HG02981 (cell line): ENCODE measurements at regions not wholly inside any gene's neighbourhood (a gene's known extent, or its start where the extent isn't known, plus 50 kb on each side); places are given as distances from the start of the nearest gene placed in this dataset.

Experiments used
- ATAC-seq: cut with Tn5 transposase; IDR thresholded peaks from one replicate; pipeline ENCODE4 v1.9.1; 2021; ENCODE audit warnings: mild to moderate bottlenecking, moderate library complexity; ENCODE audit not compliant: unreplicated experiment

- no peak for ATAC-seq
Observed at GRCh38 chr5:82349652-82350051, 71.5 kb upstream of the RPS23 start.

DNA sequence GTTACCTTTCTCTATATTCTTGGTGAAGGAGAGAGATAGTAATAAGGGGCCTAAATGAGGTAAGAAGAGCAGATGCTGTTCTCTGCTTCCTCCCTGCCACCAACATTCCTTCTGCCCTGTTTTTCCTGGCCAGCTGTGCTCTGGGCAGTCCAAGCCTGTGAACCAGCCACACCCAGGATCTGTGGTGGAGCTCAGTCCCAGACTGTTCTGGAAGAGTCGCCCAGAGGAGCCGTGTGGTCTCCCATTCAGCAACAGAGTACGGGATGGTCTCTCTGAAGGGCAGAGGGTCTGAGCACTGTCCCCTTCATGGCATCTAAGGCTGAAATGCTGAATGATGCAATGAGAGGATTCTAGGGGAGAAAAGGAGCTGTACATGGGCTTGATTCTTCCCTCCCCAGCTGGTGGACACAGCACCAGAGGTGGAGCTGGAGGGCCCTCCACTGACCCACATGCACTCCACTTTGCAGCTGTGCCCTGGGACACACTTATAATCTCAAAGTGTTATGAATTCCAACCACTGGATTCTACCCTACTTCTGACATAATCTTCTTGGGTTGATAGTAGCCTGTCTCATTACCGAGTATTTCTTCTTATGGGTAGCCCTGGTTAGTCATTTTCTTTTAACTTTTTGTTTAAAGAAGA lies 70.8 kb upstream of the RPS23 start:
- ATAC-seq: no peak

DNA sequence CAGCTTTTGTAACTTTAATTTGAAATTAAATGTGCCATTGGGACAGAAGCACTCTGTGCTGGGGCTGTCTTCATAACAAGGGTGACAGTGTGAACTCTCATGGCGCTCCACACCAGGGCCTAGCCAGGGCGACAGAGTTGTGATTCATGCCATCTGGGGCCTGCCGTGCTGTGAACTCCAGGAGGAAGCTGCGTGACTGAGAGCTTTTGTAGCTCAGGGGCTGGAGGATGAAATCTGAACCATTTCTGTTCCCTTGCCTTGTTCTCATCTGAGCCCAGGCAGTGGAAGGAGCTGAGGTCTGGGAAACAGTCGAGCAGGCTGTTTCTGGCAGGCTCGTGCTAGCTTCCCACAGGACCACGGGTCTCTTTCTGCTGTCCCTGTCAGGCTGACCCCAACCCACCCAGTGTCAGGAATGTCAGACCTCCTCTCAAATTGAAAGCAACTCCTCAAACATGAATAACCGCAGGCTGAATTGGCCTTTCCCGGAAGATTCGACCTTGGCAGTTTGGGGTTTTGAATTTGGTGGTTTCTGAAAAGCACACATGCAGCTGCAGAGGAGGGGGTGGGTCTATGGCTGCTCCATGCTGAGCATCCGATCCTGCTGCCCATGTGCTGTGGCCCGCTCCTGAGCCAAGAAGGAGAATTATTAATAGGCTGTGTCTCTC lies 69.2 kb upstream of the RPS23 start:
- ATAC-seq: no peak

DNA sequence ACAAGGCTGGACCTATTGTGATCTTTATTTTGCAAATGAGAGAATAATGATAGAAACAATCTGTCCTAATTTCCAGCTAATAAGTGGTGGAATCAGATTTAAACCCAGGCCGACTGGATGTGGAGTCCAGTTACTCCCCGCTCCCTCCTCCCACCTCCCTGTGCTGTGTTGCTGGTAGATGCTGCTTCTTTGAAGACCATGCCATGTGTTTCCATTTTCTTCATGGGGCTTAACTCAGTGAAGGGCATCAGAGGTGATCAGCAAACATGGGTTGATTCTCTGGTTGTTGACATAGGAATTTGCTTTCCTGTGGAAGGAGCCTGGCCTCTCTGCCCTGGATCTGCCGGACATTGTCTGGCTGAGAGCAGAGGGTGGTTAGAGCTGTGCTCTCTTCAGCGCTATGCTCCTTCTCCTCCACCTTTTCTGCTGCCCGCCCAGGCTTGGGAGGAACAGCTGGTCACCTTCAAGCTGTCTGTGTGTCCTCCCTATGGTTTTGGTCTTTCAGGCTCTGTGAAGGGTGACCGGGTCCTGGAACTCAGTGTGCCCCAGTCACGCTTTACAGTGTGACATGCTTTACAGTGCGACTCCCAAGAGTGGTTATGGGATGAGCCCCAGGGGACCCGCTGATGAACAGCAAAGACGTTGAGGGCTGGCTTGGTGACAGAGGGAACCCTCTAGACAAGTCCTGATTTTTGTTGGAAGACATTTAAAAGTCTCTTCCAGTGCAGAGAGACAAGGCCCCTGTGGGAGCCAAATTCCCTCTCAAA lies 68.4 kb upstream of the RPS23 start:
- ATAC-seq: no peak

DNA sequence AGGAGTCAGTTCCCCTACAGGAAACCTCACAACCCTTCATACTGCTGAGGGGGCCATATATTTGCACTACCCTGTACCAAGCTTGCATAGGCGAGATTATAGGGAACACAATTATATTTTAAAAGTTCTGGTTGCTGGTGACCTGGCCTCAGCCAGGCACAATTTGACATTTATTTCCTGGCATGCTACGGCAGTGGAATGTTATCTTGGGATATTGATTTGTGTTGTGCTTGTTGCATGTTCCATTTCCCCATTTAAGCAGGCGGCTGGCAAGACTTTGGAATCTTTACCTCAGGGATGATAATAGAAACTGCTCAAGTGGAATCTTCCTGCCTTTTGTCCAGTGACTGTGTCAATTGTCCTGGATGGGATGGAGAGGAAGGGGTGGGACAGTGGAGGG lies 67.0 kb upstream of the RPS23 start:
- ATAC-seq: no peak

- ATAC-seq: no peak
Observed at GRCh38 chr5:82341325-82341724, 63.2 kb upstream of the RPS23 start.

- no peak for ATAC-seq
Observed at GRCh38 chr5:82340799-82341198, 62.6 kb upstream of the RPS23 start.

- no peak for ATAC-seq
Observed at GRCh38 chr5:82339792-82340191, 61.6 kb upstream of the RPS23 start.

DNA sequence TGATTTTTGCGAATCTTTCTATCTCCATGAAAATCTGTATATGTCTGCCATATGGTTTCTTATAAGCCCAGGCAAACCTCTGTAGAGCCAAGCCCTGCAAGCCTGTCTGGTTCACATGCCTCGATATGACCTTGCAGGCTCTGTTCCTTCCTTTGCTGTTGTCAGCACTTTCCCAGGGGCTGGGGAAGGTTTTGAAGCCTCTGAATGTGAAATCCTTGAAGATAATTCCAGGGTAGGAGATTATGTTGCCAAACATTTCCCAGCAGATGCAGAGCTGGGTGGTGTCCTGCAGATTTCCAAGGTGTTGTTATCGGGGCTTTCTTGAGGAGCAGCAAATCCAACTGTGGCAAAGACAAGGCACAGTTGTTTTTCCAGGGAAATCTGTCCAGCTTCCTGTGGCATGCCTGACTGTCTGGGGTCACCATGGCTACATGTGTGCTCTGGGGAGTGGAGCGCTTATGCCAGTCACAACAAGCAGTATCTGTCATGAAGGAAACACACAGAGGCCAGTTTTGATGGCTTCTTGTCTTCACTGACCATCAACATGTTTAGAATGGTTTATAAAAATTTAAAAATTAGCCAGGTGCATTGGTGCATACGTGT lies 60.7 kb upstream of the RPS23 start:
- no peak for ATAC-seq

- no peak for ATAC-seq
Observed at GRCh38 chr5:82336959-82337351, 58.8 kb upstream of the RPS23 start.

DNA sequence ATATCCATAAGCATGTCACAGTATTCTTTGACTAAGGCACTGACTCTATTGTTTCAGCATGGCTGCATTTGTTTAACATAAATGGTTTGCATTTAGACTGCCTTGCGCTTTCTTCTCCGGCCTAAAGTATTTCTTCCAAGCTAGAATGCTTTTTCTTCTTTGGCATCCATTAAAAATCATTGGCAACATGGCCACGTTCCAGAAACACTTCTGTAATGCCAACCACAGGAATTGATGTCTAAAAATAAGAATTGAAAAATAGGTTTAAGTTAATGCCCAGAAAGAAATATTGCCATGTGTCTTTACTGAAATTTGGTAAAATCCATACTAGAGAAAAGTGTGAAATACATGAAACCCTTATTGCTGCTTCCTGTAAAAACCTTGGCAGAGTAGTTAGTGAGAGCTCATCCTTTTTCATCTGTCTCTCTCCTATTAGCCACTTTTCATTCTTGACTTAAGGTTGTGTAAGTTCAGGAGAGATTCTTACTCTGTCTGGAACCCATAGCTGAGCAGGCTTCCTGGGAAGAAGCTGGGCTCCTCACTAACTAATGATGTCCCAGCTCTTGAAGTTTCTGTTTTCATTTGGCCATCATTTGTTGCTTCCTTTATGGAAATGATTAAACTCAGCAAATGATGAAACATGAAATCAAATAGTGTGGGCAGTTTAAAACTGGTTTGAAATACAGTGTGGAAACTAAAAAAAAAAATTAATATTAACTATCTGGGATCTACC lies 58.2 kb upstream of the RPS23 start:
- no peak for ATAC-seq

- no peak for ATAC-seq
Observed at GRCh38 chr5:82335806-82336205, 57.7 kb upstream of the RPS23 start.

GRCh38 chr5:82334856-82335255 lies 56.7 kb upstream of the RPS23 start:
- ATAC-seq: no peak

DNA sequence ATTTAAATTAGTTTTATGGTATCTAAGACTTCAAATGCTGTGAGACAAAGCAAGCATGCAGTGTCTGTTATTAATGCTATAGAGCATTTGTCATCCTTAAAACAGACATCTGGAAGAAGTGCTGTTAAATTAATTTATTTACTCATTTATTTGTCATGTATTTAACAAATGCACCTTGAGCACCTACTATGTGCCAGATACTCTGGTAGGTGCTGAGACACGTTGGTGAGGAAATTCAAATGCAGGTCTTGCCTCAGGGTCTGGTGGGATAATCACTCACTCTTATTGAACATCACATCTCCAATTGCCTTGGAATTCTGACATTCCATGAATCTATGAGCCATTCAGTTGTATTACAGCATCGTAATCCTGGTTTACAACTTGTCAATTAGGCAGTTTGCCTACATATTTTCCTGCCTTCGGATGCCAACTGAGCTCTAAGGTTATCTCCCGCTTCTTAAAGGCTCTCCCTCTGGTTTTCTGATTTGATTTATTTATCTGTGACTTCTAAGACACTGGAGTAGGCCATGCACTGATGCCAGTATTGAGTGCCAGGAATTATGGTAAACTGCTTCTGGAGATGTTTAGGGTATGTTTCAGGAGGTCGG lies 56.0 kb upstream of the RPS23 start:
- ATAC-seq: no peak

DNA sequence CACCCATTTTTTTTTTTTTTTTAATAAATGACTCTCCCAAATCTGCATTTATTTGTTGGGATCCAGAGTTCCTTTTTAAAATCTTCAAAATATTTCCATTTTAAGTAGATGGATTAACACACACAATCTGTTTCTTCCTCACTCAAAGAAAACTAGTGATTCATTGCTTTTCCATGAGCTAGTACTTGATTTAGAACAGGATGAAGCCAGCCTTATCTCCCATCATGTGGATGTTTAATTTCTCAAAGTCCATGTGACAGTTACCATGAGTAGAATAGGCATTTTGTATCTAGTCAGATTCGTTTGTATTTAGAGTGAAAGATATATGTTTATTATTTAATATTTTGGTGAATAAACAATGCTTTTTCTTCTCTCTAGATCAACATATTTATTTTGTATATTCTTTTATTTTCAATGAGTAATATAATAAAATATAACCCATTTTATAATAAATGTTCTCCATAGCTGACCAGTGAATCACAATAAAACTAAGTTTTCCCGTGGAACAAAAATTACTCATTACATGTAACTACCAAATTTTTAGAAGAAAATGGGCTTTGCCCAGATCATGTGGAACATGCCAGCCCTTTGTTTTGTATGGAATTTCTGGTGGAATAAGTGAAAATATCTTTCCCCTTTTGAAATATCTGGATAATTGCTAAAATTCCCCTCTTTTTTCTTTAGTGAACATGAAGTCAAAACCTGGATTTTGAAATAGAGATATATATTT lies 54.9 kb upstream of the RPS23 start:
- no peak for ATAC-seq

GRCh38 chr5:82332064-82332855 lies 54.1 kb upstream of the RPS23 start:
- no peak for ATAC-seq

DNA sequence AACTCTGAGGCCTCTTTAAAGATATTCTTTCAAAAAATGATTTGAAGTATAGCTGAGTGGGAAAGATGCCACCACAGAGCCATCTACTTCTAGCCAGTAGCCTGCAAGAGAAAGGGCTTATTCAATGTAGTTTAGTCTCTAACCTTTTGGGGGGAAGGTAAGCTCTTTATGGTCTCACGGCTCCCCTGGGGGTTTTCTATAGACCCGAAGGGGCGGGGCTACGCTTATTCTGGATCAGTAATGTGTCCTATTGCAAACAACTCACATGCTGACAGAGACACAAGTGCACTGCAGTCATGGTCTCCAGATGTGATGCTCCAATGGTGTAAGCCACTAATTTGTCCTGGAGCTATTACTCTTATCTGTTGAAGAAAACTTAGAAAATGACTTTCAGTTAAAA lies 53.4 kb upstream of the RPS23 start:
- ATAC-seq: no peak

DNA sequence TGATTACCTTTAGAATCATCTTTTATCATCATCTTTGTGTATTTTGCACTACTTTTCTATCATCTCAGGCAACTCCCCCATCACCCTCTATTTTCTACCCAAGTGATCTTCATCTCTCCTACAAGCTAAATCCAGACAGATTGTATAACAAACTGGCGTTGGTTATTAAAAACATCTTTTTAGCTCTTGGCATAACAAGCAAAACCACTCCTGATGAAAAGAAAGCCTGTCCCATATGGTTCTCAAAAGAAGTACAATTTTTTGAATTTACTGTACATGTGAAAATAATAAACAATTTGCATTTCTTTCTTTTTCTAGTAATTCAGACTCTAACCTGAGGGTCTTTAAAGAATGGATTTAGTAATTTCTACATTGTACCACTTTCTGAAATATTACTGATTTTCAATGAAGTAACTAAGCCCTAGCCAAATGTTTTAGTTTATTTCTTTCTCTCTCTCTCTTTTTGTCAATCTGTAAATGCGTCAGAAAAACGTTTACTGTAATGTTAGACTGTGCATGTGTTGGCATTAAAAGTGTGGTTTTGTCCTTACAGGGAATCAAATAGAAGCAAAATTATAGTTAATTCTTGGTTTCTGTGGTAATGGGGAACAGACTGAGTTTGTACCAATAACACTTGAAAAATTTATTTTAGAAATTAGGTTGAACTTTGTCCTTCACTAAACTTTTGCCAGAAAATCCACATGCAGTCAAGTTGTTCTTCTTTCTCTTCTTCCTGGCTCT lies 52.5 kb upstream of the RPS23 start:
- no peak for ATAC-seq

DNA sequence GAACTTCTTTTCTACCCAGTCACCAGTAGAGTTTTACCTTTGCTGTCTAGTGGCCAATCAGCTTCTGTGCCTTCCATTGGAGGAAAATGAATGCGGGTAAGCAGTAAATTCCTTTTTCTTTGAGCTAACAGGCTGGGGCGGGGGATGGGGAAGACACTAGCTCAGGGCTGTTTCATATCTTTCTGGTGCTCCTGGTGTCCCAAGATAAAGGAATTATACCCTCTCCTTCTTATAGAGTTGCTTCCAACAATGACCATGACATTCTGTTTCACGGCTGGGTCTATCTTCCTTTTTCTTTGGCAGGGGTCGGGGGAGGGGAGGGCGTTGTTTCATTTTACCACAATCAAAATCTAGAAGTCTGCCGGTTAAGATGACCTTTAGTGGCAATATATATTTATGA lies 51.2 kb upstream of the RPS23 start:
- ATAC-seq: no peak
